Natural killer cell (primary cell): ENCODE measurements at regions not wholly inside any gene's neighbourhood (a gene's known extent, or its start where the extent isn't known, plus 50 kb on each side); places are given as distances from the start of the nearest gene placed in this dataset.
A peak's percentile ranks its signal among the peaks of the same experiment; 100 is the strongest.

Experiments
- ATAC-seq, 3 donors: fragments of 150-1000 bp in 2 of 3; fragments of 200-7000 bp in 1 of 3; cut with Tn5 transposase; 1 replicate in 1 of 3; 2 replicates in 2 of 3; pipeline ENCODE4 v1.10.0; 2021; ENCODE audit warnings: mild to moderate bottlenecking in 2 of 3, moderate library complexity in 2 of 3
- DNase-seq, 2 donors: peaks; one replicate each; pipeline versions ENCODE4 v3.0.0 to v3.0.0-alpha.2; 2013 to 2021; ENCODE audit warnings: mixed read lengths in 1 of 2
- H3K27ac ChIP-seq: one replicate; pipeline ENCODE4 v1.5.1; 2013; ENCODE audit warnings: mild to moderate bottlenecking, low read length
- H3K27me3 ChIP-seq: one replicate; pipeline ENCODE4 v1.6.1; 2013; ENCODE audit warnings: low read length; ENCODE audit not compliant: control insufficient read depth, insufficient read depth
- H3K36me3 ChIP-seq: one replicate; pipeline ENCODE4 v1.6.1; 2013; ENCODE audit warnings: low read length; ENCODE audit not compliant: control insufficient read depth, insufficient read depth
- H3K4me1 ChIP-seq: one replicate; pipeline ENCODE4 v1.6.1; 2013; ENCODE audit warnings: low read length; ENCODE audit not compliant: control insufficient read depth, insufficient read depth
- H3K4me3 ChIP-seq: one replicate; pipeline ENCODE4 v1.5.1; 2013; ENCODE audit warnings: low read length
- H3K9me3 ChIP-seq: one replicate; pipeline ENCODE4 v1.6.1; 2013; ENCODE audit warnings: low read length; ENCODE audit not compliant: control insufficient read depth, insufficient read depth
- H3K27ac Mint-ChIP-seq, 2 donors: one replicate each; pipeline ENCODE4 v1.8.0; 2022; ENCODE audit warnings: mild to moderate bottlenecking in 2 of 2, mixed read lengths in 2 of 2, moderate library complexity in 1 of 2
- H3K27me3 Mint-ChIP-seq, 2 donors: one replicate each; pipeline ENCODE4 v1.8.0; 2022; ENCODE audit warnings: low read depth in 2 of 2, mixed read lengths in 2 of 2
- H3K36me3 Mint-ChIP-seq: one replicate; pipeline ENCODE4 v1.8.0; 2022; ENCODE audit warnings: mixed read lengths
- H3K4me1 Mint-ChIP-seq, 2 donors: one replicate each; pipeline ENCODE4 v1.8.0; 2022; ENCODE audit warnings: mixed read lengths in 2 of 2
- H3K4me3 Mint-ChIP-seq: one replicate; pipeline ENCODE4 v1.8.0; 2022; ENCODE audit warnings: mild to moderate bottlenecking, moderate library complexity, mixed read lengths
- H3K9me3 Mint-ChIP-seq, 2 donors: one replicate each; pipeline ENCODE4 v1.8.0; 2022; ENCODE audit warnings: mixed read lengths in 2 of 2
- WGBS: methylation state at CpG from one replicate; pipeline ENCODE4 v1.1.7; 2013; ENCODE audit warnings: missing lambda C conversion rate; ENCODE audit not compliant: insufficient coverage; 5-methylcytosine and 5-hydroxymethylcytosine counted together
- intact Hi-C: fragments of 100-400 bp; cut with micrococcal nuclease; formaldehyde crosslinking; loops from one replicate; pipeline ENCODE4 v1.14.2; 2022
- TF ChIP-seq, protein P1 (sequence below): fragments of 200-600 bp; IDR thresholded peaks from one replicate; pipeline ENCODE4 v1.8.0; 2022; ENCODE audit warnings: antibody characterized with exemption

GRCh38 chr3:13142552-13143380, 69.5 kb upstream of the IQSEC1 start:
- 78% methylated on average over 9 of the region's 9 CpGs for WGBS
- TF ChIP-seq, protein P1, sequence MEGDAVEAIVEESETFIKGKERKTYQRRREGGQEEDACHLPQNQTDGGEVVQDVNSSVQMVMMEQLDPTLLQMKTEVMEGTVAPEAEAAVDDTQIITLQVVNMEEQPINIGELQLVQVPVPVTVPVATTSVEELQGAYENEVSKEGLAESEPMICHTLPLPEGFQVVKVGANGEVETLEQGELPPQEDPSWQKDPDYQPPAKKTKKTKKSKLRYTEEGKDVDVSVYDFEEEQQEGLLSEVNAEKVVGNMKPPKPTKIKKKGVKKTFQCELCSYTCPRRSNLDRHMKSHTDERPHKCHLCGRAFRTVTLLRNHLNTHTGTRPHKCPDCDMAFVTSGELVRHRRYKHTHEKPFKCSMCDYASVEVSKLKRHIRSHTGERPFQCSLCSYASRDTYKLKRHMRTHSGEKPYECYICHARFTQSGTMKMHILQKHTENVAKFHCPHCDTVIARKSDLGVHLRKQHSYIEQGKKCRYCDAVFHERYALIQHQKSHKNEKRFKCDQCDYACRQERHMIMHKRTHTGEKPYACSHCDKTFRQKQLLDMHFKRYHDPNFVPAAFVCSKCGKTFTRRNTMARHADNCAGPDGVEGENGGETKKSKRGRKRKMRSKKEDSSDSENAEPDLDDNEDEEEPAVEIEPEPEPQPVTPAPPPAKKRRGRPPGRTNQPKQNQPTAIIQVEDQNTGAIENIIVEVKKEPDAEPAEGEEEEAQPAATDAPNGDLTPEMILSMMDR, result no peak
- no peak overlapping the region for H3K27ac Mint-ChIP-seq
- H3K4me1 ChIP-seq, result no peaks in the 10 kb centered on the region
- H3K27me3 Mint-ChIP-seq, result peaks cover 19 to 30% of the 10 kb centered on the region in 2 donors
- no peaks in the 10 kb centered on the region for H3K4me1 Mint-ChIP-seq
- no peaks in the 10 kb centered on the region for H3K36me3 ChIP-seq
- no peaks in the 10 kb centered on the region for H3K9me3 Mint-ChIP-seq
- DNase-seq (no peak), ATAC-seq (no peak)
- H3K4me3 Mint-ChIP-seq, result no peak overlapping the region
- intact Hi-C loops, result no loop called here
- H3K36me3 Mint-ChIP-seq, result no peaks in the 10 kb centered on the region
- no peaks in the 10 kb centered on the region for H3K27me3 ChIP-seq
- no peak overlapping the region for H3K4me3 ChIP-seq
- no peak overlapping the region for H3K27ac ChIP-seq
- no peaks in the 10 kb centered on the region for H3K9me3 ChIP-seq

- H3K27ac Mint-ChIP-seq, result no peak overlapping the region
- ATAC-seq, result peak in 2 of 3 donors; percentile 25 to 55
- DNase-seq, result peak in 1 of 2 donors; percentile 25
- no peaks in the 10 kb centered on the region for H3K9me3 ChIP-seq
- no peaks in the 10 kb centered on the region for H3K36me3 Mint-ChIP-seq
- 28% methylated on average over 8 of the region's 8 CpGs for WGBS
- no peak overlapping the region for H3K4me3 Mint-ChIP-seq
- H3K36me3 ChIP-seq, result no peaks in the 10 kb centered on the region
- H3K9me3 Mint-ChIP-seq, result no peaks in the 10 kb centered on the region
- TF ChIP-seq, protein P1, result no peak
- intact Hi-C loops, result no loop called here
- H3K4me1 ChIP-seq, result no peaks in the 10 kb centered on the region
- peaks cover 19 to 31% of the 10 kb centered on the region in 2 donors for H3K27me3 Mint-ChIP-seq
- H3K4me3 ChIP-seq, result no peak overlapping the region
- H3K27ac ChIP-seq, result no peak overlapping the region
- no peaks in the 10 kb centered on the region for H3K27me3 ChIP-seq
- no peaks in the 10 kb centered on the region for H3K4me1 Mint-ChIP-seq
Observed at GRCh38 chr3:13141991-13142412, 68.8 kb upstream of the IQSEC1 start.

- TF ChIP-seq, protein P1, result no peak
- Histone ChIP-seq H3K27ac (no peak overlapping the region), H3K9me3 (no peaks in the 10 kb centered on the region), H3K36me3 (no peaks in the 10 kb centered on the region), H3K4me3 (no peak overlapping the region), H3K4me1 (no peaks in the 10 kb centered on the region), H3K27me3 (no peaks in the 10 kb centered on the region)
- ATAC-seq (no peak), DNase-seq (no peak)
- H3K4me1 Mint-ChIP-seq, result no peaks in the 10 kb centered on the region
- no peaks in the 10 kb centered on the region for H3K36me3 Mint-ChIP-seq
- 83% methylated on average over 7 of the region's 7 CpGs for WGBS
- H3K27ac Mint-ChIP-seq, result no peak overlapping the region
- peaks cover 24 to 39% of the 10 kb centered on the region in 2 donors for H3K27me3 Mint-ChIP-seq
- H3K9me3 Mint-ChIP-seq, result no peaks in the 10 kb centered on the region
- H3K4me3 Mint-ChIP-seq, result no peak overlapping the region
- intact Hi-C loops, result no loop called here
Observed at GRCh38 chr3:13141183-13141582, 68.0 kb upstream of the IQSEC1 start.

DNA sequence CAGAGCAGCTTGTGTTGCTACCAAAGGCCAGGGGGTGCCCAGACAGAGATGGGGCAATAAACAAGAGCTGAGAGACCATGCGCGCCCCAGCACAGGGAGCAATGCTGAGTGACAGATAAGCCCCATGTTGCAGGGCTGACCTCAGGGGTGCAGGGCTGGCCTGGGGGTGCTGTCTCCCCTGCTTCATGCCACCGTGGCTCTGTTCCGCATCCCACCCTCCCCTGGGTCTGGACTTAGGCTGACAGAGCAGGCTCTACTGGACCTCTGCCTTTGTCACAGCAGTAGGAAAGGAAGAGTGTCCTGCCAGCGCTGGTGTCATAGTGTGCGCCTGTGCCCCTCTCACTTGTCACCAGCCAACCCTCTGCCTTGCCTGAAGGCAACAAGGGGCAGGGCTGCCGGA, 67.4 kb upstream of the IQSEC1 start:
- no peak for ATAC-seq

More for the DNA sequence above, 67.4 kb upstream of the IQSEC1 start:
- no peaks in the 10 kb centered on the region for H3K4me1 ChIP-seq
- no peak overlapping the region for H3K27ac ChIP-seq
- Mint-ChIP-seq H3K4me1 (no peaks in the 10 kb centered on the region), H3K27ac (no peak overlapping the region), H3K36me3 (no peaks in the 10 kb centered on the region), H3K27me3 (peaks cover 24 to 42% of the 10 kb centered on the region in 2 donors), H3K9me3 (no peaks in the 10 kb centered on the region), H3K4me3 (no peak overlapping the region)
- no peak overlapping the region for H3K4me3 ChIP-seq
- H3K27me3 ChIP-seq, result no peaks in the 10 kb centered on the region
- no peak for DNase-seq
- no peaks in the 10 kb centered on the region for H3K36me3 ChIP-seq
- no peaks in the 10 kb centered on the region for H3K9me3 ChIP-seq
- WGBS, result 93% methylated on average over 7 of the region's 7 CpGs
- TF ChIP-seq, protein P1, result no peak
- intact Hi-C loops, result no loop called here
